AG10803 (cell line): ENCODE measurements at regions not wholly inside any gene's neighbourhood (a gene's known extent, or its start where the extent isn't known, plus 50 kb on each side); places are given as distances from the start of the nearest gene placed in this dataset.

ENCODE experiments used
- DNase-seq: peaks from one replicate; pipeline ENCODE4 v3.0.0; 2010; ENCODE audit warnings: low read depth
- H3K4me3 ChIP-seq: 2 replicates; pipeline ENCODE4 v1.5.1; 2011; ENCODE audit warnings: mild to moderate bottlenecking, low read length, control low read depth
- TF ChIP-seq, protein P1 (sequence below): conservative IDR thresholded peaks from 2 replicates; pipeline ENCODE4 v1.5.1; 2011; ENCODE audit warnings: mild to moderate bottlenecking, low read length, control low read depth, inconsistent platforms

DNA sequence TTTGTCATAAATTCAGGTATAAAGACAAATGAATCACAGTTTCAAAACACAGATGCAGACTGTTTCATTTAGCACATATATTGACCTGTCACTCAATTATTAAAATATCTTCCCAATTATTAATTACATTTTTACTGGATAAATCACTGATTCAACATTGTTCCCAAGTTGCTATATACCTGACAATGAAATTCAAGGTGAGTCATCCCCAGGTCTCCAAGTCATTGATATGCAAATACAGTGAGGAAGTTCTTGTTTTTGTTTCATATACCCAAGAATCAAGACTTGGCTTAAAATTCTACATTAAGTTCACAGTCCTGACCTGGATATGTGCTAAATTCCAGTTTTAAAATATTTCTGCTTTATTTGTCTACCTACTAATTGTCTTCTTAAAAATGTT, 599.3 kb upstream of the PSMD7 start:
- TF ChIP-seq, protein P1, sequence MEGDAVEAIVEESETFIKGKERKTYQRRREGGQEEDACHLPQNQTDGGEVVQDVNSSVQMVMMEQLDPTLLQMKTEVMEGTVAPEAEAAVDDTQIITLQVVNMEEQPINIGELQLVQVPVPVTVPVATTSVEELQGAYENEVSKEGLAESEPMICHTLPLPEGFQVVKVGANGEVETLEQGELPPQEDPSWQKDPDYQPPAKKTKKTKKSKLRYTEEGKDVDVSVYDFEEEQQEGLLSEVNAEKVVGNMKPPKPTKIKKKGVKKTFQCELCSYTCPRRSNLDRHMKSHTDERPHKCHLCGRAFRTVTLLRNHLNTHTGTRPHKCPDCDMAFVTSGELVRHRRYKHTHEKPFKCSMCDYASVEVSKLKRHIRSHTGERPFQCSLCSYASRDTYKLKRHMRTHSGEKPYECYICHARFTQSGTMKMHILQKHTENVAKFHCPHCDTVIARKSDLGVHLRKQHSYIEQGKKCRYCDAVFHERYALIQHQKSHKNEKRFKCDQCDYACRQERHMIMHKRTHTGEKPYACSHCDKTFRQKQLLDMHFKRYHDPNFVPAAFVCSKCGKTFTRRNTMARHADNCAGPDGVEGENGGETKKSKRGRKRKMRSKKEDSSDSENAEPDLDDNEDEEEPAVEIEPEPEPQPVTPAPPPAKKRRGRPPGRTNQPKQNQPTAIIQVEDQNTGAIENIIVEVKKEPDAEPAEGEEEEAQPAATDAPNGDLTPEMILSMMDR, result no peak
- DNase-seq, result no peak
- no peak overlapping the region for H3K4me3 ChIP-seq

DNA sequence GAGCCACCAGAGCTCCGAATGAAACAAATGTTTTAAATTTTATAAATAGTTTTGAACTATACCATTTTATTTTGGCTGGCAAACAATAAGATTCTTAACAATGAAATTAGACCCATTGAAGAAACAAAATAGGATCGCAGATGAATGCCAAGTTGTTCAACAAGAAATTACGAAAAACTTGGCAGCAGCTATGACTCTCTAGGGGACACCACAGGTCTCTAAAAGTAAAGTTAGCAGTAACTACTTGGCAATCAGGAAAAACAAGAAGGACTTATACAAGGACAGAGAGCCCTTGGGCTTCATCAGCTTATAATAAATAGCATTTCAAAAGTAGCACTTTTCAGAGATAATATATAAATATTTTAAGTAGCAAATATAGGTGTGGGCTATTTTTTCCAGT, 603.8 kb upstream of the PSMD7 start:
- no peak overlapping the region for H3K4me3 ChIP-seq
- DNase-seq, result no peak
- TF ChIP-seq, protein P1, result no peak

DNA sequence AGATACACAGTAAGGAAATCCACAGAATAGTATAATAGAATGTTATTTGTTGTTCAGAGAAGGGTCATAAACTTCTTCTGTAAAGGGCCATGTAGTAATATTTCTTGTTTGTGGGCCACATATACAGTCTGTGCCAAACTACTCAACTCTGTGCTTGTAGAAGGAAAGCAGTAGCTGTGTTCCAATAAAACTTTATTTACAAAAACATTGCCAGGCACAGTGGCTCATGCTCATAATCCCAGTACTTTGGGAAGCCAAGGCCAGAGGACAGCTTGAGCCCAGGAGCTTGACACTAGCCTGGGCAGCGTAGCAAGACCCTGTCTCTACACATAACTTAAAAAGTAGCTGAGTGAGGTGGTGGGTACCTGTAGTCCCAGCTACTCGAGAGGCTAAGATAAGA, 612.8 kb upstream of the PSMD7 start:
- DNase-seq, result no peak
- TF ChIP-seq, protein P1, result no peak
- no peak overlapping the region for H3K4me3 ChIP-seq

DNA sequence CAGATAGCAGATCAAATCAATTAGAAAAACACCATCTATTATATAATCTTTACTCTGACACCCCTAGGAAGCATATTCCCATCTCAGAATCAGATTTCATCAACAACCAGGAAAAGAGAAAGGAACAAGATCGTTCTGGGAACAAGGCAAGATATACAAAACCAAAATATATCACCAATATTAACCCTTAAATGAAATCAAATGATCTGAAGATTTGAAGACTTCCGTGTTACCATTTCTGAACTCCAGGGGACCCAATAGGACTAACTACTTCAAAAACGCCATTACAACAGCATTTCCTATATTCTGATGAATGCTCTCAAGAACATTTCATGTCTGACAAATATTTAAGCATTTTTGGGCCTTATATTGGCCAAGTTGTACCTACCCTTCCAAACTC, 624.2 kb upstream of the ZFHX3 start:
- TF ChIP-seq, protein P1, result no peak
- H3K4me3 ChIP-seq, result no peak overlapping the region

DNA sequence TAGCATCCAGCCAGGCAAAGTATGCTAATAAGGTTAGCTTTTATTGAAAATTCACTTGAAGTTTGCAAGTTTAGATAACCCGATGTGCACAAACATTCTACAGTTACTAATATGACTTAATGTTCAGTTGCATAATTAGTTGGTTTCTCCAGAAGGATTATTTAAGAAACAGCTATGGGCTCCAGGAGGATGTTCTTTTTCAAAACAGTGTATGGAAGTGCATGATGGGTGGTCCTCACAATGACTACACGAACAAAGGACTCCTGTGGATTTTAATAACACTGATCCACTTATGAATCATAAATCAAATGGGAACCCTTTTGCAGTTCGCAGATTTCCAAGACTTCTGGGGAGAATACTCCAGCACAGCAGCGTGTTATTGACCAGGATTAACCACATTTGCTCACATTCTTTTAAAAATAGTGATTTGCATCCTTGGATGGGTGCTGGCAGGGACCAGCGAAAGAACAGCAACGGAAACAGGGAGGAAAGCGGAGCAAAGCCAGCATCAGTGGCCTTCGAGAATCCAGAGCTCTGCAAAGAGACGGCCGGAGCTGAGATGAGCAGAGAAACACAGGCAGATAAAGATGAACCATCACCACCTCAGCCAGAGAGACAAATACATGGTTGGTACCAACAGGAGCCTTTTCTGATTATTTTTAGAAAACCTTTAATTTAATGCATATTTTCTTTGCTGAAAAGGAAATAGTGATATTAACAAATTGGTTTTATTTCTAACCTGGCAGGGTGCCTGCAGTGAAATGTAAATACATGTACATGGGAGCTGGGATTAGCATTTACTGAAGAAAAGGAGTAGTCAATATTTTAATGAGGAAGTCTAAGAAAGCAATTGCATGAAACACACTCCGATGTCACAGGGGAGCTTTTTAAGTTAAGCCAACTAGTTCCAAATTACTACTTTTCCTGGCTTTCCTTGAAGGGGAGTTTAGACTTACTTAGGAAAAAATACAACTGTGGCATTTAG, 623.2 kb upstream of the ZFHX3 start:
- DNase-seq, result no peak
- no peak overlapping the region for H3K4me3 ChIP-seq
- TF ChIP-seq, protein P1, result no peak

More for the DNA sequence above, 624.2 kb upstream of the ZFHX3 start:
- no peak for DNase-seq

DNA sequence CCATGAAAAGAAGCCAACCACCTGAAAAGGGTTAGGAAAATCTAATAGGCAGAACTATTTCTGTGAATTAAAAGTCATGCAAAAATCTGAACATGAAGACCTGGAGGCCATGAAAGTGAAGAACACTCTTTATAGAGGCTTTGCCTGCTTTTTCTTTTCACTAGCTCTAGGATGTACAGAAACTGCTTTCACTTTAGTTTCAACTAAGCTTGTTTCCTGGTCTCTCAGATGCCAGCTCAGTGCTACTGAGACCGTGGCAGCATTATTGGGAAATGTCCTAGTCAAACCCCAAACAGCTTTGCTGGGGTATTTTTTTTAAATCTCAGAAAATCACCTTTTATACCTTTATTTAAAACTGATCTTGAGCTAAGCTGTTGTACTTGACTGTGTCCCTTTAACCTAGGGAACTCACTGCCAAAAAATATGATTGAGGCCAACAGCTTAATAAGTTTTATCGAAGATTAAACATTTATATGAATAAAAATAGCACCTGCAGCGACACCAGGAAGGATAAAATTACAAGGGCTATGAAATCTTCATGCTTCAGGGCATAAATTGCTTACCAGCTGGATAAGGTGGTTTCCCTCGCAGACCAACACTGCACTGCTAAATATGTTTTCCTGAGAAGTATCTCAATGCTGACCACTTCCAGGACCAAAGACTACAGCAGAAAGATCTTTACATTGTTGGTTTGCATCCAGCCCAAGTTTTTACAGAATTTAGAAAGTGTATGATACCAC, 621.8 kb upstream of the ZFHX3 start:
- TF ChIP-seq, protein P1, result no peak
- DNase-seq, result no peak
- no peak overlapping the region for H3K4me3 ChIP-seq
